NT2/D1 (cell line): ENCODE measurements at regions not wholly inside any gene's neighbourhood (a gene's known extent, or its start where the extent isn't known, plus 50 kb on each side); places are given as distances from the start of the nearest gene placed in this dataset.

Experiments used
- SUZ12 ChIP-seq: IDR thresholded peaks from 2 replicates; pipeline ENCODE4 v1.6.1; 2011; ENCODE audit not compliant: insufficient read length, insufficient read depth; ENCODE audit errors: extremely low read depth
- YY1 ChIP-seq: IDR thresholded peaks from 2 replicates; pipeline ENCODE4 v1.6.1; 2011; ENCODE audit not compliant: insufficient read length, insufficient read depth
- ZNF274 ChIP-seq: IDR thresholded peaks from 2 replicates; pipeline ENCODE4 v1.6.1; 2011; ENCODE audit warnings: mild to moderate bottlenecking, low read depth, low read length

- TF ChIP-seq SUZ12 (no peak), YY1 (no peak), ZNF274 (no peak)
These were observed 51.0 kb upstream of the NSUN7 start for GRCh38 chr4:40698733-40699132.
